ENCODE measurements at regions not wholly inside any gene's neighbourhood (a gene's known extent, or its start where the extent isn't known, plus 50 kb on each side); places are given as distances from the start of the nearest gene placed in this dataset.

DNA sequence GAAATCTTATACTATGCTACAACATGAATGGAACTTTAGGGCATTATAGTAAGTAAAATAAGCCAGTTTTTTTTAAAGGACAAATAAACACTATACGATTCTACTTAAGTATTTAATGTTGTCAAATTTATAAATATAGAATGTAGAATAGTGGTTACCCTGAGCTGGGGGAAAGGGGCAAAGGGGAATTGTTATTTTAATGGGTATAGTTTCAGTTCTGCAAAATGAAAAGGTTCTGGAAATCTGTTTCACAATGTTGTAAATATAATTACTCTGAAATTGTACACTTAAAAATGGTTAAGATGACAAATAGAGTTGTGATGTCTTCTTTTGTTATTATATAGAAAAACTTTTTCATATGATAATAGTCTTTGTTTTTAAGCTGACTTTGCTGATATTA lies 366.3 kb downstream of the MRPL39 start:
- TF ChIP-seq, protein P1, sequence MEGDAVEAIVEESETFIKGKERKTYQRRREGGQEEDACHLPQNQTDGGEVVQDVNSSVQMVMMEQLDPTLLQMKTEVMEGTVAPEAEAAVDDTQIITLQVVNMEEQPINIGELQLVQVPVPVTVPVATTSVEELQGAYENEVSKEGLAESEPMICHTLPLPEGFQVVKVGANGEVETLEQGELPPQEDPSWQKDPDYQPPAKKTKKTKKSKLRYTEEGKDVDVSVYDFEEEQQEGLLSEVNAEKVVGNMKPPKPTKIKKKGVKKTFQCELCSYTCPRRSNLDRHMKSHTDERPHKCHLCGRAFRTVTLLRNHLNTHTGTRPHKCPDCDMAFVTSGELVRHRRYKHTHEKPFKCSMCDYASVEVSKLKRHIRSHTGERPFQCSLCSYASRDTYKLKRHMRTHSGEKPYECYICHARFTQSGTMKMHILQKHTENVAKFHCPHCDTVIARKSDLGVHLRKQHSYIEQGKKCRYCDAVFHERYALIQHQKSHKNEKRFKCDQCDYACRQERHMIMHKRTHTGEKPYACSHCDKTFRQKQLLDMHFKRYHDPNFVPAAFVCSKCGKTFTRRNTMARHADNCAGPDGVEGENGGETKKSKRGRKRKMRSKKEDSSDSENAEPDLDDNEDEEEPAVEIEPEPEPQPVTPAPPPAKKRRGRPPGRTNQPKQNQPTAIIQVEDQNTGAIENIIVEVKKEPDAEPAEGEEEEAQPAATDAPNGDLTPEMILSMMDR (IDR thresholded peaks at IDR 0.05; ENCODE audit: borderline replicate concordance, extremely low read depth, low read length, poor library complexity, severe bottlenecking): no peak
- no peak for TF ChIP-seq EZH2 (IDR thresholded peaks at IDR 0.05; ENCODE audit: borderline replicate concordance, low read depth, low read length, severe bottlenecking)

All from DND-41 (cell line).